ENCODE measurements at regions not wholly inside any gene's neighbourhood (a gene's known extent, or its start where the extent isn't known, plus 50 kb on each side); places are given as distances from the start of the nearest gene placed in this dataset.
A peak's percentile ranks its signal among the peaks of the same experiment; 100 is the strongest.

GRCh38 chr21:22691658-22692057 lies 1693.4 kb downstream of the NCAM2 start:
- H3K36me3 Mint-ChIP-seq, result no peaks in the 10 kb centered on the region
- H3K4me3 Mint-ChIP-seq, result no peak overlapping the region
- H3K4me1 Mint-ChIP-seq, result no peaks in the 10 kb centered on the region
- no peak for ATAC-seq
- no peak overlapping the region for H3K27ac Mint-ChIP-seq
- DNase-seq (ENCODE audit: low spot score in 2 of 2), result no peak
- H3K9me3 Mint-ChIP-seq, result peaks cover 31% of the 10 kb centered on the region

GRCh38 chr21:22703521-22703920 lies 1705.3 kb downstream of the NCAM2 start:
- Mint-ChIP-seq H3K27ac (no peak overlapping the region), H3K4me3 (no peak overlapping the region), H3K4me1 (no peaks in the 10 kb centered on the region), H3K9me3 (peaks cover 15% of the 10 kb centered on the region), H3K36me3 (no peaks in the 10 kb centered on the region)
- DNase-seq (ENCODE audit: low spot score in 2 of 2), result no peak
- no peak for ATAC-seq

- Mint-ChIP-seq H3K27ac (no peak overlapping the region), H3K4me3 (no peak overlapping the region), H3K9me3 (peaks cover 10% of the 10 kb centered on the region), H3K4me1 (no peaks in the 10 kb centered on the region), H3K36me3 (no peaks in the 10 kb centered on the region)
- ATAC-seq (no peak), DNase-seq (ENCODE audit: low spot score in 2 of 2) (no peak)
These were observed 1712.5 kb downstream of the NCAM2 start for GRCh38 chr21:22710721-22711120.

- ATAC-seq (no peak), DNase-seq (ENCODE audit: low spot score in 2 of 2) (no peak)
- Mint-ChIP-seq H3K4me1 (no peaks in the 10 kb centered on the region), H3K4me3 (no peak overlapping the region), H3K27ac (no peak overlapping the region), H3K9me3 (peaks cover 16% of the 10 kb centered on the region), H3K36me3 (no peaks in the 10 kb centered on the region)
These were observed 1713.4 kb downstream of the NCAM2 start for GRCh38 chr21:22711636-22712035.

GRCh38 chr21:22725436-22725835 lies 1727.2 kb downstream of the NCAM2 start:
- ATAC-seq (no peak), DNase-seq (ENCODE audit: low spot score in 2 of 2) (no peak)
- H3K4me1 Mint-ChIP-seq, result no peaks in the 10 kb centered on the region
- H3K27ac Mint-ChIP-seq, result no peak overlapping the region
- H3K36me3 Mint-ChIP-seq, result no peaks in the 10 kb centered on the region
- H3K9me3 Mint-ChIP-seq, result peaks cover 2% of the 10 kb centered on the region
- H3K4me3 Mint-ChIP-seq, result no peak overlapping the region

- Mint-ChIP-seq H3K27ac (no peak overlapping the region), H3K36me3 (no peaks in the 10 kb centered on the region), H3K4me1 (no peaks in the 10 kb centered on the region), H3K4me3 (no peak overlapping the region), H3K9me3 (peaks cover 11% of the 10 kb centered on the region)
- no peak for ATAC-seq
- no peak for DNase-seq (ENCODE audit: low spot score in 2 of 2)
These were observed 1729.9 kb downstream of the NCAM2 start for GRCh38 chr21:22728091-22728490.

GRCh38 chr21:22743085-22743484 lies 1744.9 kb downstream of the NCAM2 start:
- DNase-seq (ENCODE audit: low spot score in 2 of 2) (no peak), ATAC-seq (no peak)
- H3K4me1 Mint-ChIP-seq, result no peaks in the 10 kb centered on the region
- H3K36me3 Mint-ChIP-seq, result no peaks in the 10 kb centered on the region
- no peak overlapping the region for H3K27ac Mint-ChIP-seq
- H3K4me3 Mint-ChIP-seq, result no peak overlapping the region
- H3K9me3 Mint-ChIP-seq, result peaks cover 4% of the 10 kb centered on the region

- H3K4me3 Mint-ChIP-seq, result no peak overlapping the region
- H3K36me3 Mint-ChIP-seq, result no peaks in the 10 kb centered on the region
- peaks cover 4% of the 10 kb centered on the region for H3K9me3 Mint-ChIP-seq
- no peak overlapping the region for H3K27ac Mint-ChIP-seq
- ATAC-seq, result no peak
- no peak for DNase-seq (ENCODE audit: low spot score in 2 of 2)
- H3K4me1 Mint-ChIP-seq, result no peaks in the 10 kb centered on the region
These were observed 1756.5 kb downstream of the NCAM2 start for GRCh38 chr21:22754746-22755145.

- no peak for DNase-seq (ENCODE audit: low spot score in 2 of 2)
- peaks cover 8% of the 10 kb centered on the region for H3K9me3 Mint-ChIP-seq
- no peak overlapping the region for H3K27ac Mint-ChIP-seq
- no peak overlapping the region for H3K4me3 Mint-ChIP-seq
- H3K4me1 Mint-ChIP-seq, result no peaks in the 10 kb centered on the region
- H3K36me3 Mint-ChIP-seq, result no peaks in the 10 kb centered on the region
- ATAC-seq, result no peak
These were observed 1760.3 kb downstream of the NCAM2 start for GRCh38 chr21:22758478-22758877.

GRCh38 chr21:22762463-22762862 lies 1764.3 kb downstream of the NCAM2 start:
- DNase-seq (ENCODE audit: low spot score in 2 of 2) (no peak), ATAC-seq (no peak)
- Mint-ChIP-seq H3K4me3 (no peak overlapping the region), H3K9me3 (peaks cover 7% of the 10 kb centered on the region), H3K27ac (no peak overlapping the region), H3K4me1 (no peaks in the 10 kb centered on the region), H3K36me3 (no peaks in the 10 kb centered on the region)

- Mint-ChIP-seq H3K4me1 (no peaks in the 10 kb centered on the region), H3K36me3 (no peaks in the 10 kb centered on the region), H3K4me3 (no peak overlapping the region), H3K9me3 (peaks cover 3% of the 10 kb centered on the region), H3K27ac (no peak overlapping the region)
- no peak for ATAC-seq
- no peak for DNase-seq (ENCODE audit: low spot score in 2 of 2)
These were observed 1765.2 kb downstream of the NCAM2 start for GRCh38 chr21:22763442-22763841.

- DNase-seq (ENCODE audit: low spot score in 2 of 2) (no peak), ATAC-seq (no peak)
- Mint-ChIP-seq H3K9me3 (peaks cover 3% of the 10 kb centered on the region), H3K27ac (no peak overlapping the region), H3K4me1 (no peaks in the 10 kb centered on the region), H3K36me3 (no peaks in the 10 kb centered on the region), H3K4me3 (no peak overlapping the region)
These were observed 1766.0 kb downstream of the NCAM2 start for GRCh38 chr21:22764222-22764621.

- no peak overlapping the region for H3K27ac Mint-ChIP-seq
- no peaks in the 10 kb centered on the region for H3K4me1 Mint-ChIP-seq
These were observed 1793.2 kb downstream of the NCAM2 start for GRCh38 chr21:22791376-22791775.

GRCh38 chr21:22791986-22792560 lies 1793.9 kb downstream of the NCAM2 start:
- no peak for ATAC-seq
- no peaks in the 10 kb centered on the region for H3K4me1 Mint-ChIP-seq
- H3K9me3 Mint-ChIP-seq, result peaks cover 3% of the 10 kb centered on the region
- H3K27ac Mint-ChIP-seq, result no peak overlapping the region
- H3K4me3 Mint-ChIP-seq, result no peak overlapping the region
- no peaks in the 10 kb centered on the region for H3K36me3 Mint-ChIP-seq
- no peak for DNase-seq (ENCODE audit: low spot score in 2 of 2)

More at GRCh38 chr21:22791376-22791775, 1793.2 kb downstream of the NCAM2 start:
- Mint-ChIP-seq H3K36me3 (no peaks in the 10 kb centered on the region), H3K9me3 (peaks cover 3% of the 10 kb centered on the region), H3K4me3 (no peak overlapping the region)
- no peak for DNase-seq (ENCODE audit: low spot score in 2 of 2)
- no peak for ATAC-seq

- Mint-ChIP-seq H3K4me3 (no peak overlapping the region), H3K9me3 (peaks cover 3% of the 10 kb centered on the region), H3K36me3 (no peaks in the 10 kb centered on the region), H3K4me1 (no peaks in the 10 kb centered on the region), H3K27ac (no peak overlapping the region)
- no peak for ATAC-seq
- no peak for DNase-seq (ENCODE audit: low spot score in 2 of 2)
These were observed 1796.9 kb downstream of the NCAM2 start for GRCh38 chr21:22795091-22795490.

- DNase-seq (ENCODE audit: low spot score in 2 of 2) (no peak), ATAC-seq (peak; percentile 40)
- no peaks in the 10 kb centered on the region for H3K36me3 Mint-ChIP-seq
- H3K4me1 Mint-ChIP-seq, result no peaks in the 10 kb centered on the region
- H3K9me3 Mint-ChIP-seq, result peaks cover 3% of the 10 kb centered on the region
- H3K4me3 Mint-ChIP-seq, result no peak overlapping the region
- no peak overlapping the region for H3K27ac Mint-ChIP-seq
These were observed 1797.4 kb downstream of the NCAM2 start for GRCh38 chr21:22795644-22796043.

GRCh38 chr21:22796147-22796546 lies 1797.9 kb downstream of the NCAM2 start:
- H3K4me3 Mint-ChIP-seq, result no peak overlapping the region
- H3K27ac Mint-ChIP-seq, result no peak overlapping the region
- ATAC-seq (peak; percentile 31), DNase-seq (ENCODE audit: low spot score in 2 of 2) (no peak)
- H3K36me3 Mint-ChIP-seq, result no peaks in the 10 kb centered on the region
- H3K4me1 Mint-ChIP-seq, result no peaks in the 10 kb centered on the region
- H3K9me3 Mint-ChIP-seq, result peaks cover 3% of the 10 kb centered on the region

All from stimulated activated effector memory CD8-positive, alpha-beta T cell treated with anti-CD3 and anti-CD28 coated beads, Interleukin-12 subunit alpha, Interleukin-12 subunit beta, amount 100 ng/mL, for 72 hours (primary cell).